H9 (cell line): ENCODE measurements at regions not wholly inside any gene's neighbourhood (a gene's known extent, or its start where the extent isn't known, plus 50 kb on each side); places are given as distances from the start of the nearest gene placed in this dataset.

Source experiments
- DNase-seq: peaks from one replicate; pipeline ENCODE4 v3.0.0-alpha.2; 2017
- H2AFZ ChIP-seq: one replicate; pipeline ENCODE4 v1.6.1; 2013; ENCODE audit warnings: mild to moderate bottlenecking, low read length, control low read depth, moderate library complexity
- H2AK5ac ChIP-seq: 2 replicates; pipeline ENCODE4 v1.6.1; 2013; ENCODE audit warnings: low read length, control low read depth, mixed read lengths; ENCODE audit not compliant: insufficient read length
- H2BK120ac ChIP-seq: one replicate; pipeline ENCODE4 v1.6.1; 2013; ENCODE audit warnings: low read depth, mild to moderate bottlenecking, low read length, control low read depth, inconsistent platforms; ENCODE audit not compliant: poor library complexity, severe bottlenecking
- H2BK12ac ChIP-seq: 2 replicates; pipeline ENCODE4 v1.6.1; 2013; ENCODE audit warnings: low read length, control low read depth, mixed read lengths, low read depth; ENCODE audit not compliant: insufficient read length
- H2BK15ac ChIP-seq: 2 replicates; pipeline ENCODE4 v1.6.1; 2013; ENCODE audit warnings: low read depth, low read length, control low read depth
- H2BK20ac ChIP-seq: one replicate; pipeline ENCODE4 v1.6.1; 2013; ENCODE audit warnings: low read depth, mild to moderate bottlenecking, low read length, control low read depth, inconsistent platforms; ENCODE audit not compliant: poor library complexity, severe bottlenecking
- H2BK5ac ChIP-seq: 2 replicates; pipeline ENCODE4 v1.6.1; 2013; ENCODE audit warnings: low read length, control low read depth, mixed read lengths; ENCODE audit not compliant: insufficient read length
- H3K14ac ChIP-seq: 2 replicates; pipeline ENCODE4 v1.6.1; 2013; ENCODE audit warnings: low read length, control low read depth; ENCODE audit not compliant: insufficient read depth
- H3K18ac ChIP-seq: 2 replicates; pipeline ENCODE4 v1.6.1; 2013; ENCODE audit warnings: low read depth, mild to moderate bottlenecking, mixed read lengths, low read length, control low read depth; ENCODE audit not compliant: insufficient read length
- H3K23ac ChIP-seq: 2 replicates; pipeline ENCODE4 v1.6.1; 2013; ENCODE audit warnings: low read length, control low read depth, mixed read lengths, low read depth; ENCODE audit not compliant: insufficient read length
- H3K23me2 ChIP-seq: 2 replicates; pipeline ENCODE4 v1.6.1; 2013; ENCODE audit warnings: low read depth, mild to moderate bottlenecking, mixed read lengths, low read length, control low read depth; ENCODE audit not compliant: insufficient read length, poor library complexity, severe bottlenecking
- H3K27ac ChIP-seq: 2 replicates; pipeline ENCODE4 v1.5.1; 2013; ENCODE audit warnings: low read length, control low read depth, mixed read lengths, low read depth; ENCODE audit not compliant: insufficient read length
- H3K27me3 ChIP-seq: 2 replicates; pipeline ENCODE4 v1.6.1; 2013; ENCODE audit warnings: low read length, control low read depth, inconsistent platforms; ENCODE audit not compliant: insufficient read depth
- H3K4ac ChIP-seq: 2 replicates; pipeline ENCODE4 v1.6.1; 2013; ENCODE audit warnings: low read depth, mild to moderate bottlenecking, control low read depth, inconsistent platforms, low read length, moderate library complexity
- H3K4me1 ChIP-seq: 2 replicates; pipeline ENCODE4 v1.6.1; 2013; ENCODE audit warnings: low read length, control low read depth, inconsistent platforms; ENCODE audit not compliant: insufficient read depth
- H3K4me2 ChIP-seq: 2 replicates; pipeline ENCODE4 v1.6.1; 2013; ENCODE audit warnings: low read length, control low read depth, mixed read lengths; ENCODE audit not compliant: insufficient read length, insufficient read depth
- H3K56ac ChIP-seq: 2 replicates; pipeline ENCODE4 v1.6.1; 2013; ENCODE audit warnings: low read depth, mild to moderate bottlenecking, mixed read lengths, low read length, control low read depth; ENCODE audit not compliant: insufficient read length
- H3K79me1 ChIP-seq: 2 replicates; pipeline ENCODE4 v1.6.1; 2013; ENCODE audit warnings: low read depth, mild to moderate bottlenecking, moderate library complexity, low read length, control low read depth, inconsistent platforms; ENCODE audit not compliant: insufficient read depth, poor library complexity, severe bottlenecking
- H3K79me2 ChIP-seq: 2 replicates; pipeline ENCODE4 v1.6.1; 2013; ENCODE audit warnings: low read length, control low read depth, inconsistent platforms; ENCODE audit not compliant: insufficient read depth
- H3K9ac ChIP-seq: 2 replicates; pipeline ENCODE4 v1.6.1; 2013; ENCODE audit warnings: low read length, control low read depth, mixed read lengths; ENCODE audit not compliant: insufficient read length; ENCODE audit errors: extremely low read depth
- H3K9me3 ChIP-seq: one replicate; pipeline ENCODE4 v1.6.1; 2013; ENCODE audit warnings: low read depth, low read length, inconsistent platforms; ENCODE audit not compliant: control insufficient read depth
- H3T11ph ChIP-seq: one replicate; pipeline ENCODE4 v1.6.1; 2013; ENCODE audit warnings: mild to moderate bottlenecking, low read length, control low read depth, inconsistent platforms
- H4K20me1 ChIP-seq: one replicate; pipeline ENCODE4 v1.6.1; 2013; ENCODE audit not compliant: control insufficient read depth, insufficient read length, insufficient read depth
- H4K5ac ChIP-seq: 2 replicates; pipeline ENCODE4 v1.6.1; 2013; ENCODE audit warnings: low read depth, mild to moderate bottlenecking, mixed read lengths, low read length, control low read depth; ENCODE audit not compliant: insufficient read length
- H4K8ac ChIP-seq: replicated peaks from 2 replicates; pipeline ENCODE4 v1.6.1; 2013; ENCODE audit warnings: low read length, control low read depth, mixed read lengths, low read depth; ENCODE audit not compliant: insufficient read length
- H4K91ac ChIP-seq: 2 replicates; pipeline ENCODE4 v1.6.1; 2013; ENCODE audit warnings: low read depth, mild to moderate bottlenecking, moderate library complexity, mixed read lengths, low read length, control low read depth; ENCODE audit not compliant: insufficient read length
- H3K27ac Mint-ChIP-seq, 3 experiments: 2 replicates in 2 of 3; 3 replicates in 1 of 3; pipeline ENCODE4 v1.8.0; 2020 to 2021; ENCODE audit warnings: mixed read lengths in 3 of 3, mild to moderate bottlenecking in 1 of 3, moderate library complexity in 1 of 3
- H3K27me3 Mint-ChIP-seq: 2 replicates; pipeline ENCODE4 v1.8.0; 2021; ENCODE audit warnings: low read depth, mild to moderate bottlenecking, moderate library complexity, mixed read lengths
- H3K36me3 Mint-ChIP-seq, 3 experiments: 2 replicates in 2 of 3; 3 replicates in 1 of 3; pipeline ENCODE4 v1.8.0; 2020 to 2021; ENCODE audit warnings: low read depth in 3 of 3, mixed read lengths in 3 of 3; ENCODE audit not compliant: insufficient read depth in 1 of 3
- H3K4me1 Mint-ChIP-seq, 2 experiments: 2 replicates each; pipeline ENCODE4 v1.8.0; 2020; ENCODE audit warnings: mixed read lengths in 2 of 2
- H3K4me3 Mint-ChIP-seq, 2 experiments: 2 replicates in 1 of 2; 3 replicates in 1 of 2; pipeline ENCODE4 v1.8.0; 2020 to 2021; ENCODE audit warnings: mild to moderate bottlenecking in 2 of 2, mixed read lengths in 2 of 2, moderate library complexity in 1 of 2
- H3K9me3 Mint-ChIP-seq, 2 experiments: 2 replicates in 1 of 2; 3 replicates in 1 of 2; pipeline ENCODE4 v1.8.0; 2020; ENCODE audit warnings: mild to moderate bottlenecking in 2 of 2, mixed read lengths in 2 of 2, moderate library complexity in 1 of 2
- WGBS: extraction: QIAGEN DNeasy Blood & Tissue Kit; methylation state at CpG from one replicate; pipeline ENCODE4 v1.1.7; 2013; ENCODE audit warnings: missing lambda C conversion rate, low lambda C conversion rate, mixed read lengths; ENCODE audit not compliant: insufficient read length; ENCODE audit errors: extremely low coverage; 5-methylcytosine and 5-hydroxymethylcytosine counted together
- TF ChIP-seq, protein P1 (sequence below): fragments of 200-600 bp; sonication (generic); conservative IDR thresholded peaks from 3 replicates; pipeline ENCODE4 v1.8.0; 2021; ENCODE audit warnings: antibody characterized with exemption, mild to moderate bottlenecking

DNA sequence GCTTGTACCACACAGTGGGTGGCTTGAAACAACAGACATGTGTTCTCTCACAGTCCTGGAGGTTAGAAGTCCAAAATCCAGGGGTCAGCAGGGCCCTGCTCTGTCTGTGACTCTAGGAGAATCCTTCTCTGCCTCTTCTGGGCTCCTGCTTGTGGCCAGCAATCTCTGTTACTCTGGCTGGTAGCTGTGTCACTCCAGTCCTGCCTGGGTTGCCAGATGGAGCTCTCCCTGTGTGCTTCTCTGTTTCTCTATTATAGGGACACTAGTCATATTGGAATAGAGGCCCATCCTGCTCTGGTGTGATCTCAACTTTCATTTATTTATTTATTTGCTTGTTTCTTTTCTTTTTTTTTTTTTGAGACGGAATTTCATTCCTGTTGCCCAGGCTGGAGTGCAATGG is 276.6 kb upstream of the GALNT17 start:
- H3K9ac ChIP-seq, result no peak overlapping the region
- TF ChIP-seq, protein P1, sequence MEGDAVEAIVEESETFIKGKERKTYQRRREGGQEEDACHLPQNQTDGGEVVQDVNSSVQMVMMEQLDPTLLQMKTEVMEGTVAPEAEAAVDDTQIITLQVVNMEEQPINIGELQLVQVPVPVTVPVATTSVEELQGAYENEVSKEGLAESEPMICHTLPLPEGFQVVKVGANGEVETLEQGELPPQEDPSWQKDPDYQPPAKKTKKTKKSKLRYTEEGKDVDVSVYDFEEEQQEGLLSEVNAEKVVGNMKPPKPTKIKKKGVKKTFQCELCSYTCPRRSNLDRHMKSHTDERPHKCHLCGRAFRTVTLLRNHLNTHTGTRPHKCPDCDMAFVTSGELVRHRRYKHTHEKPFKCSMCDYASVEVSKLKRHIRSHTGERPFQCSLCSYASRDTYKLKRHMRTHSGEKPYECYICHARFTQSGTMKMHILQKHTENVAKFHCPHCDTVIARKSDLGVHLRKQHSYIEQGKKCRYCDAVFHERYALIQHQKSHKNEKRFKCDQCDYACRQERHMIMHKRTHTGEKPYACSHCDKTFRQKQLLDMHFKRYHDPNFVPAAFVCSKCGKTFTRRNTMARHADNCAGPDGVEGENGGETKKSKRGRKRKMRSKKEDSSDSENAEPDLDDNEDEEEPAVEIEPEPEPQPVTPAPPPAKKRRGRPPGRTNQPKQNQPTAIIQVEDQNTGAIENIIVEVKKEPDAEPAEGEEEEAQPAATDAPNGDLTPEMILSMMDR, result no peak
- no peak overlapping the region for H3K4me2 ChIP-seq
- no peak overlapping the region for H2BK15ac ChIP-seq
- no peak overlapping the region for H3K4ac ChIP-seq
- peaks cover 1% of the 10 kb centered on the region for H3K27me3 Mint-ChIP-seq
- no peak overlapping the region for H4K5ac ChIP-seq
- H2AK5ac ChIP-seq, result no peak overlapping the region
- no peak overlapping the region for H3K27ac ChIP-seq
- no peak overlapping the region for H2BK20ac ChIP-seq
- no peak overlapping the region for H3K4me3 Mint-ChIP-seq
- no peaks in the 10 kb centered on the region for H3K23me2 ChIP-seq
- H3K27me3 ChIP-seq, result no peaks in the 10 kb centered on the region
- no peak overlapping the region for H2BK12ac ChIP-seq
- peaks cover 0 to 13% of the 10 kb centered on the region in 2 experiments; a peak in 2 of 4 replicates for H3K4me1 Mint-ChIP-seq
- no peak overlapping the region for H2BK120ac ChIP-seq
- no peak overlapping the region for H4K8ac ChIP-seq
- no peaks in the 10 kb centered on the region for H3K79me1 ChIP-seq
- H2BK5ac ChIP-seq, result no peak overlapping the region
- no peak overlapping the region for H3K14ac ChIP-seq
- H4K91ac ChIP-seq, result no peak overlapping the region
- H4K20me1 ChIP-seq, result no peaks in the 10 kb centered on the region
- H3K79me2 ChIP-seq, result no peaks in the 10 kb centered on the region
- H2AFZ ChIP-seq, result no peak overlapping the region
- WGBS, result no CpG with 5 or more reads among the region's 1 CpG
- no peak overlapping the region for H3K18ac ChIP-seq
- peaks cover 11 to 17% of the 10 kb centered on the region in 2 experiments for H3K9me3 Mint-ChIP-seq
- H3K9me3 ChIP-seq, result no peaks in the 10 kb centered on the region
- H3T11ph ChIP-seq, result no peak overlapping the region
- peak overlapping the region in 2 of 3 experiments; percentile 37 to 52; a peak in 2 of 7 replicates for H3K27ac Mint-ChIP-seq
- H3K23ac ChIP-seq, result no peak overlapping the region
- peaks cover 6 to 18% (median 13%) of the 10 kb centered on the region in 3 experiments for H3K36me3 Mint-ChIP-seq
- DNase-seq, result peak; percentile 50
- H3K4me1 ChIP-seq, result peaks cover 7% of the 10 kb centered on the region; the same call in 1 of the 2 replicates
- no peak overlapping the region for H3K56ac ChIP-seq
